Activated T-cell treated with anti-CD3 and anti-CD28 coated beads for 48 hours (primary cell): ENCODE measurements at regions not wholly inside any gene's neighbourhood (a gene's known extent, or its start where the extent isn't known, plus 50 kb on each side); places are given as distances from the start of the nearest gene placed in this dataset.

Experiments used
- DNase-seq: peaks from one replicate; pipeline ENCODE4 v3.0.0-alpha.2; 2020; ENCODE audit warnings: low read depth

DNA sequence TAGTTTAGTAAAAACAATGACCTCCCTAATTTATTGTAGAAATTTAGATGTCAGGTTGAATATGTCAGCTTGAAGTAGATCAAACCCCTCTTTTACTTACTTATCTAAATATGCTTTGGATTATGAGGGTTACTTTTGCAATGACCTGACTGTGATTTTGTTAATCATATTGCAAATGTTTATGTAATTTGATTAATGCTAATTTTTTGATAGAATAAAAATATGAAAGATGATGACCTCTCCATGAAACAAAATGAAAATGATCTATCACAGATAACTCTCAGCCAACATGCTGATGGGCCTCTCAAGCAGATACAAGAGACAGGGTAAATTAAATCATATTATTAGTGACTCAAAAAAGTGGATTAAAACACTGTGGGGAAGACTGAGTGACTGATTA lies 131.0 kb downstream of the CEP57L1 start:
- no peak for DNase-seq

DNA sequence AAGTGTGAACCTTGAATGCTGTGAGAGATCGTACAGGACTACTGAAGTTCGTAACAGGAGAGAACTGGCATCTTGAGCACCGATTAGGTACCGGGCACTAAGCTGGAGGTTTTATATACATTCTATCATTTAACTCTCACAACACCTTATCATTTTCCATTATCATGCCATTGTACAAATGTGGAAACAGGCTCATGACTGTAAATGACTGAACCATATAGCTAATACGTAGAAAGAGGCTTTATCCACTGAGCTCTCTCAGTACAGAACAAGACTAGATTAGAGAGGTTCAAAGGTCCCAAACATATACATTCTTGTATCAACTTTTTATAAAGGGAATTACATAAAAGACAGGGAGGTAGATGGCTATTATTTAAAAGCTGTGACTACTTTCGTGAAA lies 130.6 kb downstream of the CEP57L1 start:
- DNase-seq = no peak

DNA sequence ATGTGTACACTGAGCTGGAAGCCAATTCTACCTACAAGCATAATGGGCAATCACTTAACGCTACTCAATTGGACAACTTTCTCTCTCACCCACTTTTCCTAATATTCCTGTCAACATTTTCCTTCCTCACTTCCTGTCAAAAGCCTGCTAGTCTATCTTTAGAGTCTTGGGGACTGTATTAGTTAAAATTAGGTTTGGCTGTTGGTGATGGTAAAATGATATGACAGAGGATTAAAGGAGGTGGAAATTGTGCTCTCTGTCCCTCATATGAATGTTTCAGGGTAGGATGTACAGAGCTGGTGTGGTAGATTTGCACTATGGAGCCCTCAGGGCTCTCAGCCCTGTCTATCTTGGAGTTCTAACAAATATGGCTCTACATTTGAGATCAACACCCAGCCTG lies 129.7 kb downstream of the CEP57L1 start:
- no peak for DNase-seq

DNA sequence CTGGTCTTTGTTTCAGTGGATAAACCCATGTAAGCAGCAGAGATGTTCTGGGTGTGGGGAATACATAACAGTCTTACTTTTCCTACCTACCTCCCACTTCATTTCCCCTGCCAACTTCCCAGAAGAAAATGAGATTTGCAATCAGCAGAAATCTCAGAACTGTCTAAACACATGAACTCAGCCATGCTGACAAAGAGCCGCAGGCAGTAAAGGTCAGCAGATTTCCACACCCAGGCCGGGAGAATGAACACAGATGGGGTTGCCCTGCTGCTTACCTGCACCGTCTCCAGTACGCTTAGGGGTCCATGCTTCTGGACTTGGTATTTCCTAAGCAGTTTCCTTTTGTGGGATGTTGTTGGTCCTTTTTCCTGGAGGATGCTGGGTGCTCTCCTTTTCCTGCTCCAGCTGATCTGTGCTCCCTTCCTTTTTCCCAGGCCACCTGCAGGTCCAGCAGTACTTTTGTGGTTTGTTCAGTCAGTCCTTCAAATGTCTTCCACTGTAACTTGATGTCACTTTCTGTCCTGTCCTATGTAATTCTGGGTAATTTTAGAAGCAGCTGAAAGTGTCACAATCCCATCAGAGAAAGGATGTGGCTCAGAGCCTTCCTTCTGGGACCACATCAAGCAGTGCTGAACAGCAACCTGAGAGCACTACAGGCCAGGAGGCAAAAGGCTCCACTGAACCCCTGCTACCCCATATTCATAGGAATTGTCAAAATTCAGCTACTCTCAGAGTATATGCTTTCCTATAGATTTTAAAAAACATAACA lies 129.0 kb downstream of the CEP57L1 start:
- no peak for DNase-seq

DNA sequence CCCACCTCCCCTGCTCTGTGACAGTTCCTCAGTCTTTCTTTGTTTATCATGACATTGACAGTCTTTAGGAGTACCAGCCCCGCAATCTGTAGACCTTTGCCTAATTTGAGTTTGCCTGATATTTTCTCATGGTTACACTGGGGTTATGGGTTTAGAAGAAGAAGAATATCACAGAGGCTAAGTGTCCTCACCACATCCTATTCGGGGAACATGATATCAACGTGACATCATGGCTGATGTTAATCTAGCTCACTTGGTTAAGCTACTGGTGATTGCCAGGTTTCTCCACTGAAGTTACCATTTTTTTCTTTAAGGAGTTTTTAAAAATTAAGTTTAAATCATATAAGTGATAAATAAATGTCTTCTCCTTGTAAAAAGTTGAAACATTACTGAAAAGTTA lies 127.5 kb downstream of the CEP57L1 start:
- no peak for DNase-seq

DNA sequence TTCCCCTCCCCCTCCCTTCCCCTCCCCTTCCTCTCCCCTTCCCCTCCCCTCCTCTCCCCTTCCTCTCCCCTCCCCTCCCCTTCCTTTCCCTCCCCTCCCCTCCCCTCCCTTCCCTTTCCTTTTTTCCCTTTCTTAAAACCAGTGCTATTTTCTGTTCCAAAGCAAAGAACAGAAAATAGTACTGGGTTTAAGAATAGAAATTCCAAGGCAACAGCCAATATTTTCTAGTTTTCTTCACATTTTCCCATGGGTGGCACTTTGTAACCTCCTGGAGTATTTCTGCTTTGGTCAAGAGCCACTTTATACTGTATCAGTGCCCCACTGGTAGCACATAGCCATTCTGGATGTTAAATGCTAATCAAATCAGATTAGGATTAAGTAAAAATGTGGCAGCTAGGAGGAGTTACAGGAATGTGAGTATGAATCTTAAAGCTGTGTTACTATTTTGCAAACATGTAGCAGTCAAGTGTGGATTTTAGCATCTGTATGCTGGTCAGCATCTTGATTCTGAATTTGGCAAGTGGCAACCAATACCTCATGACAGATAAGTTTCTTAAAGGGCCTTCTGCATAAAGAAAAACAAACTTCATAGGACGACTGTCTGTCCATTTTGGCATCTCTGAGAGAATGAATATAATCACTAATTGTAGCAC lies 126.4 kb downstream of the CEP57L1 start:
- no peak for DNase-seq
